Osteocyte (in vitro differentiated cells): ENCODE measurements at regions not wholly inside any gene's neighbourhood (a gene's known extent, or its start where the extent isn't known, plus 50 kb on each side); places are given as distances from the start of the nearest gene placed in this dataset.

ENCODE experiments used
- DNase-seq: peaks from one replicate; pipeline ENCODE4 v3.0.0; 2021; ENCODE audit warnings: mixed read lengths; ENCODE audit not compliant: unreplicated experiment; ENCODE audit errors: extremely low spot score
- H3K27ac Mint-ChIP-seq: one replicate; pipeline ENCODE4 v1.8.0; 2021; ENCODE audit warnings: mild to moderate bottlenecking, mixed read lengths; ENCODE audit not compliant: unreplicated experiment
- H3K27me3 Mint-ChIP-seq: one replicate; pipeline ENCODE4 v1.8.0; 2021; ENCODE audit warnings: mixed read lengths; ENCODE audit not compliant: unreplicated experiment
- H3K36me3 Mint-ChIP-seq: one replicate; pipeline ENCODE4 v1.8.0; 2021; ENCODE audit warnings: mixed read lengths; ENCODE audit not compliant: unreplicated experiment
- H3K4me1 Mint-ChIP-seq: one replicate; pipeline ENCODE4 v1.8.0; 2021; ENCODE audit warnings: mixed read lengths; ENCODE audit not compliant: unreplicated experiment
- H3K4me3 Mint-ChIP-seq: one replicate; pipeline ENCODE4 v1.8.0; 2021; ENCODE audit warnings: mild to moderate bottlenecking, moderate library complexity, mixed read lengths; ENCODE audit not compliant: unreplicated experiment
- H3K9me3 Mint-ChIP-seq: one replicate; pipeline ENCODE4 v1.8.0; 2021; ENCODE audit warnings: mixed read lengths; ENCODE audit not compliant: unreplicated experiment
- TF ChIP-seq, protein P1 (sequence below): fragments of 200-600 bp; sonication (generic); IDR thresholded peaks from 2 replicates; pipeline ENCODE4 v1.5.0; 2021; ENCODE audit warnings: antibody characterized with exemption, mild to moderate bottlenecking, moderate library complexity

DNA sequence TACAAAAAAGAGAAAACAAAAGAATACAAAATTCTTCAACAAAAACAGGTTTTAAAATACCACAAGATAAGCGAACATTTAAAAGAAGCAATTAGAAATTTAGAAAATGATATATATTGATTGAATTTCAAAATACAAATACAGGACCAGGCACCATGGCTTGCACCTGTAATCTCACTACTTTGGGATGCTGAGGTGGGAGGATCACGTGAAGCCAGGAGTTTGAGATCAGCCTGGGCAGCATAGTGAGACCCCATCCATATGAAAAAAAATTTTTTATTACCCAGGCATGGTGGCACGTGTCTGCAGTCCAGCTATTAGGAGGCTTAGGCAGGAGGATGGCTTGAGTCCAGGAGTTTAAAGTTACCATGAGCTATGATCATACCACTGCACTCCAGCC is 109.9 kb upstream of the SLC30A5 start:
- Mint-ChIP-seq H3K9me3 (no peaks in the 10 kb centered on the region), H3K27me3 (peaks cover 22% of the 10 kb centered on the region), H3K4me3 (no peak overlapping the region), H3K36me3 (peaks cover 2% of the 10 kb centered on the region), H3K27ac (no peak overlapping the region), H3K4me1 (no peaks in the 10 kb centered on the region)
- DNase-seq = no peak
- TF ChIP-seq, protein P1, sequence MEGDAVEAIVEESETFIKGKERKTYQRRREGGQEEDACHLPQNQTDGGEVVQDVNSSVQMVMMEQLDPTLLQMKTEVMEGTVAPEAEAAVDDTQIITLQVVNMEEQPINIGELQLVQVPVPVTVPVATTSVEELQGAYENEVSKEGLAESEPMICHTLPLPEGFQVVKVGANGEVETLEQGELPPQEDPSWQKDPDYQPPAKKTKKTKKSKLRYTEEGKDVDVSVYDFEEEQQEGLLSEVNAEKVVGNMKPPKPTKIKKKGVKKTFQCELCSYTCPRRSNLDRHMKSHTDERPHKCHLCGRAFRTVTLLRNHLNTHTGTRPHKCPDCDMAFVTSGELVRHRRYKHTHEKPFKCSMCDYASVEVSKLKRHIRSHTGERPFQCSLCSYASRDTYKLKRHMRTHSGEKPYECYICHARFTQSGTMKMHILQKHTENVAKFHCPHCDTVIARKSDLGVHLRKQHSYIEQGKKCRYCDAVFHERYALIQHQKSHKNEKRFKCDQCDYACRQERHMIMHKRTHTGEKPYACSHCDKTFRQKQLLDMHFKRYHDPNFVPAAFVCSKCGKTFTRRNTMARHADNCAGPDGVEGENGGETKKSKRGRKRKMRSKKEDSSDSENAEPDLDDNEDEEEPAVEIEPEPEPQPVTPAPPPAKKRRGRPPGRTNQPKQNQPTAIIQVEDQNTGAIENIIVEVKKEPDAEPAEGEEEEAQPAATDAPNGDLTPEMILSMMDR = no peak

GRCh38 chr5:68991279-68992084 is 102.3 kb upstream of the SLC30A5 start:
- no peak for DNase-seq
- Mint-ChIP-seq H3K36me3 (no peaks in the 10 kb centered on the region), H3K27me3 (peaks cover 8% of the 10 kb centered on the region), H3K4me3 (no peak overlapping the region), H3K4me1 (peaks cover 17% of the 10 kb centered on the region), H3K9me3 (no peaks in the 10 kb centered on the region), H3K27ac (no peak overlapping the region)
- TF ChIP-seq, protein P1 = no peak

DNA sequence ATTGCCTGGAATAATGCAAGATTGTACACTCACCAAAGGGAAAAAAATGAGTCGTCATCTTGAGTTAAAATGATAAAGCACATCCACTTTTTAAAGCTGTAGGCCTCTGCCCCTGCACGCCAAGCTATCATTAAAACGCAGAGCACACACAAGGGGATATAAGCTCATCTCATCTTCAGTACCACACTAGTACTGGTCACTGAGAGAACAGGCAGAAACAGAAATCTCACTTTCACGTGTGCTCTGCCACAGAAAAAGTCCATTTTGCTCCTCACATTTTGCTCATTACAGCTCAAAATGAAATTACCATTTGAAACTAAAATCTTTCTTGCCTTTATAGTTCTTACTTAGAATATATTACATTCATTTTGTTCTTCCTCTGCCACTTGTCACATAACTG is 99.2 kb upstream of the SLC30A5 start:
- Mint-ChIP-seq H3K36me3 (no peaks in the 10 kb centered on the region), H3K4me1 (peaks cover 17% of the 10 kb centered on the region), H3K4me3 (no peak overlapping the region), H3K9me3 (no peaks in the 10 kb centered on the region), H3K27me3 (peaks cover 4% of the 10 kb centered on the region), H3K27ac (no peak overlapping the region)
- DNase-seq = no peak
- TF ChIP-seq, protein P1 = no peak

DNA sequence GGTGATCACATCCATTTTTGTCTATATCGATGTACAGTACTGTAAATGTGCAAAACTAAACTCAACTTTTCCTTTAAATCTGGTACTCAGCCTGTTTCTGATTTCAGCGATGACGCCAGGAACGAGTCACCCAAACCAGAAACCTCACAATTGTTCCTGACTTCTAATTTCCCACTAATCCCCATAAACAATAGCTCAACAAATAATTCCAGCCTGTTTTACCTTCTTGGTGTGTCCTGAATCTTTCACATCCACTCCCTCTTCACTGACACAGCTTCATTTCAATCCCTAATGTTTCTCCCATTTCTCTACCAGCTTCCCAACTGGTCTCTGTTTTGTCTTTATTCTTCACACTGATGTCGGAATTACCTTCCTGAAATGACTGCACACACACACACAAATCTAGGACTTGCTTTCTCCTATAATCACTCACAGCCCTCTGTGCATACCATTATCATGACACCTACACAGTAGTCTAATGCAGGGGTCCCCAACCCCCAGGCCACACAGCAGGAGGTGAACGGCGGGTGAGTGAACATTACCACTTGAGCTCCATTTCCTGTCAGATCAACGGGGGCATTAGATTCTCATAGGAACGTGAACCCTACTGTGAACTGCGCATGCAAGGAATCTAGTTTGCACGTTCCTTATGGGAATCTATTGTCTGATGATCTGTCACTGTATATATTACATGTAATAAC is 97.8 kb upstream of the SLC30A5 start:
- Mint-ChIP-seq H3K9me3 (no peaks in the 10 kb centered on the region), H3K4me3 (no peak overlapping the region), H3K4me1 (peaks cover 17% of the 10 kb centered on the region), H3K36me3 (no peaks in the 10 kb centered on the region), H3K27me3 (peaks cover 4% of the 10 kb centered on the region), H3K27ac (no peak overlapping the region)
- DNase-seq = no peak
- TF ChIP-seq, protein P1 = no peak

DNA sequence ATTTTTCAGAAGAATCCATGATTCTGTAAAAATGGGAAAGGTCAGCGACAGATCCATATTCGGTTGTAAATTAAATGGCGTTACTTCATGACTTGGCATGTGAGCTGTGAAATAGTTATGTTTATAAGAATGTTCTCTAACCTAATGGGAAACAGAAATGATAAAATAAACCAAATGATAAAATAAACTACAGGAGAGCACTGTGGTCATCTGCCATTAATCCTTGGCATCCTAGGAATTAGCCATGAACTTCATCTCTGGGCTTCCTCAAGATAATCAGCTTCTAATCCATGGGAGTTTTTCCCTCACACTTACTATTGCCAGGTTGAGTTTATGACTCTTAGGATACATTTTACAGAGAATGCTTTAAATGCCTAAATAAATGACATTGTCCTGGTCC is 94.6 kb upstream of the SLC30A5 start:
- Mint-ChIP-seq H3K36me3 (no peaks in the 10 kb centered on the region), H3K4me1 (peaks cover 18% of the 10 kb centered on the region), H3K9me3 (no peaks in the 10 kb centered on the region), H3K27ac (no peak overlapping the region), H3K27me3 (no peaks in the 10 kb centered on the region), H3K4me3 (no peak overlapping the region)
- no peak for DNase-seq
- TF ChIP-seq, protein P1 = no peak
